ENCODE measurements at regions not wholly inside any gene's neighbourhood (a gene's known extent, or its start where the extent isn't known, plus 50 kb on each side); places are given as distances from the start of the nearest gene placed in this dataset.
"Not testable (repeated sequence)": the region's sequence is repeated elsewhere in the genome, so short reads cannot be mapped to it uniquely, and the experiment has no call there.

DNA sequence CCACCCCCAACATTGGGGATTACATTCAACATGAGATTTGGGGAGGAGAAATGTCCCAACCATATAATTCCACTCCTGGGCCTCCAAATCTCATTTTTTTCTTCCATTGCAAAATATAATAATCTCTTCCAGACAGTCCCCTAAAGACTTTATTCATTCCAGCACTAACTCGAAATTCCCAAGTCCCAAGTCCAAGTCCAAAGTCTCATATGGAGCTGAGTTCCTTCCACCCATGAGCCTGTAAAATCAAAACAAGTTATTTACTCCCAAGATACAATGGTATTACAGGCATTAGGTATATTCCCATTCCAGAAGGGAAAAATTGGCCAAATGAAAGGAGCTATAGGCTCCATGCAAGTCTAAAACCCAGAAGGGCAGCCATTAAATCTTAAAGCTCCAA, 56.7 kb downstream of the P2RY1 start:
- Mint-ChIP-seq H3K27me3 (peaks cover 2% of the 10 kb centered on the region), H3K4me1 (no peaks in the 10 kb centered on the region), H3K27ac (no peak overlapping the region), H3K9me3 (no peaks in the 10 kb centered on the region), H3K36me3 (no peaks in the 10 kb centered on the region), H3K4me3 (no peak overlapping the region)
- DNase-seq = no peak
- ATAC-seq (ENCODE audit: low read depth) = no peak
- POLR2A ChIA-PET = no interaction called here

DNA sequence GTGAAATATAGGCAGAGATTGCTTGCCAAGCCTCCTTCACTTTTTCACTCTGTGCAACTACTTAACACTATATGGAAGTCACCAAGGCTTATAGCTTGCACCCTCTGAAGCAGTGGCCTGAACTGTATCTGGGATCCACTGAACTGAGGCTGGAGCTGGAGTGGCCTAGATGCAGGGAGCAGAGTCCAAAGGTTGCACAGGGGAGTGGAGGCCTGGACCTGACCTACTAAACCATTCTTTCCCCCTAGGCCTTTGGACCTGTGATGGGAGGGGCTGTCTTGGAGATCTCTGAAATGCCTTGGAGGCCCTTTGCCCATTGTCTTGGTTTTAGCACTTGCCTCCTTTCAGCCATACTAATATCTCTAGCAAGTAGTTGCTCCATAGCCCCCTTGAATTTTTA, 57.5 kb downstream of the P2RY1 start:
- H3K9me3 Mint-ChIP-seq = no peaks in the 10 kb centered on the region
- H3K4me3 Mint-ChIP-seq = no peak overlapping the region
- no peak for DNase-seq
- H3K27ac Mint-ChIP-seq = no peak overlapping the region
- POLR2A ChIA-PET = no interaction called here
- ATAC-seq (ENCODE audit: low read depth) = no peak
- H3K36me3 Mint-ChIP-seq = no peaks in the 10 kb centered on the region
- no peaks in the 10 kb centered on the region for H3K4me1 Mint-ChIP-seq
- H3K27me3 Mint-ChIP-seq = peaks cover 2% of the 10 kb centered on the region

GRCh38 chr3:152893647-152894046, 58.7 kb downstream of the P2RY1 start:
- POLR2A ChIA-PET = no interaction called here
- ATAC-seq (ENCODE audit: low read depth) = no peak

DNA sequence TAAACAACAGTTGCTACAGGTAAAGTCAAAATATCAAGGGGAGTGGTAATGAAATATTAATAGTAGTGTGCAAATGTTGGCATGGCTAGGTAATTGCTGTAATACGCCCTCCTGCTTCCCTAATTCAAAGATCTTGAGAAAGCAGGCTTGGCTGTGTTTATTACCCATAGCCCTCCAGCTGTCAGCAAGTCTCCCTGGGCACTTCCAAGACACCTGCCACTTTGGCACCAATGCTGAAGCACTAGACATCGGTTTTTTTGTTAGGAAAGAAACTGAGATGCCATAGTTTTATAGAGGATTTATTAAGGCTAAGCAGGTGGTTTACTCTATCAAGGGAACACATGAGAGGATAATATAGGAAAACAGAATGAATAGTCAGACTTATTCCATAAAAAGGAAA, 64.4 kb downstream of the P2RY1 start:
- Mint-ChIP-seq H3K9me3 (no peaks in the 10 kb centered on the region), H3K4me3 (no peak overlapping the region), H3K4me1 (no peaks in the 10 kb centered on the region), H3K27me3 (no peaks in the 10 kb centered on the region), H3K27ac (no peak overlapping the region), H3K36me3 (no peaks in the 10 kb centered on the region)
- no peak for DNase-seq
- no peak for ATAC-seq (ENCODE audit: low read depth)
- POLR2A ChIA-PET = no interaction called here

More at GRCh38 chr3:152893647-152894046, 58.7 kb downstream of the P2RY1 start:
- Mint-ChIP-seq H3K4me3 (no peak overlapping the region), H3K9me3 (no peaks in the 10 kb centered on the region), H3K27ac (no peak overlapping the region), H3K4me1 (no peaks in the 10 kb centered on the region), H3K36me3 (no peaks in the 10 kb centered on the region), H3K27me3 (peaks cover 2% of the 10 kb centered on the region)
- DNase-seq = no peak

DNA sequence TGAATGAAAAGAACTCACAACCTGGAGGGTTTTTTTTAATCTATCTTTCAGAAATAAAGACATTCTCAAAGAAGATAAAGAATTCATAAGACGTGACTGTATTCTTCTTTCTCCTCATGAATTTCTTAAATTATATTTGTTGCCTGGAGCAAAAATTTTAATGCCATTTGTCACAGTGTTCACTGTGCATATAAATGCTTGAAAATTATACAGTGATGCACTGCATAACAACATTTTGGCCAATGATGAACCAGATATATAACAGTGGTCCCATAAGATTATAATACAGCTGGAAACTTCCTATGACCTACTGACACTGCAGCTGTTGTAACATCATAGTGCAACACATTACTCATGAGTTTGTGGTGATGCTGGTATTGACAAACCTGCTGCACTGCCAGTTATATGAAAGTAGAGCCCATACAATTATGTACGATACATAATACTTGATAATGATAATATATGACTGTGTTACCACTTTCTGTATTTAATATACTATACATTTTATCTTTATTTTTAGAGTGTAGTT, 67.3 kb downstream of the P2RY1 start:
- no peak overlapping the region for H3K27ac Mint-ChIP-seq
- ATAC-seq (ENCODE audit: low read depth) = no peak
- H3K4me1 Mint-ChIP-seq = no peaks in the 10 kb centered on the region

DNA sequence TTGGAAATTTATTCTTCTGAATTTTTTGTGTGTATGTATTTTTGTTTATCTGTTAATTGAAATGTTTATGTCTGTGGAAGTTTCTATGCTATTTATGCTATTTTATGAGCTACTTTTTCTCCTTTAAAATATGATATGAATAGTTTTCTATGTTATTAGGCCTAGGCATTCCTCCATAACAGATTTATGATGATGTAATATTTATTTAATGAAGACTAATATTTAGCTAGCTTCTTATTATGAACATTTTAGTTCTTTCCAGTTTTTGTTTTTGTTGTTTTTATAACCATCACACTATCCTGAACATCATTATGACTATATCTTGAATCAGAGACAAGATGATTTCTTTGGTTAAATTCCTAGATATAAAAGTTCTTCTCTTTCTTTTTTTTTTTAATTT, 70.7 kb downstream of the P2RY1 start:
- Mint-ChIP-seq H3K9me3 (no peaks in the 10 kb centered on the region), H3K36me3 (no peaks in the 10 kb centered on the region), H3K27me3 (no peaks in the 10 kb centered on the region), H3K4me1 (no peaks in the 10 kb centered on the region), H3K4me3 (no peak overlapping the region), H3K27ac (no peak overlapping the region)
- no peak for DNase-seq
- POLR2A ChIA-PET = no interaction called here
- no peak for ATAC-seq (ENCODE audit: low read depth)

More for the DNA sequence above, 67.3 kb downstream of the P2RY1 start:
- POLR2A ChIA-PET = no interaction called here
- DNase-seq = no peak
- Mint-ChIP-seq H3K27me3 (no peaks in the 10 kb centered on the region), H3K9me3 (no peaks in the 10 kb centered on the region), H3K36me3 (no peaks in the 10 kb centered on the region), H3K4me3 (no peak overlapping the region)

GRCh38 chr3:152909180-152909883, 74.4 kb downstream of the P2RY1 start:
- ATAC-seq (ENCODE audit: low read depth) (no peak), DNase-seq (no peak)
- H3K9me3 Mint-ChIP-seq = no peaks in the 10 kb centered on the region
- POLR2A ChIA-PET = no interaction called here
- H3K4me1 Mint-ChIP-seq = no peaks in the 10 kb centered on the region
- no peak overlapping the region for H3K27ac Mint-ChIP-seq
- no peaks in the 10 kb centered on the region for H3K36me3 Mint-ChIP-seq
- no peak overlapping the region for H3K4me3 Mint-ChIP-seq
- H3K27me3 Mint-ChIP-seq = peaks cover 2% of the 10 kb centered on the region

DNA sequence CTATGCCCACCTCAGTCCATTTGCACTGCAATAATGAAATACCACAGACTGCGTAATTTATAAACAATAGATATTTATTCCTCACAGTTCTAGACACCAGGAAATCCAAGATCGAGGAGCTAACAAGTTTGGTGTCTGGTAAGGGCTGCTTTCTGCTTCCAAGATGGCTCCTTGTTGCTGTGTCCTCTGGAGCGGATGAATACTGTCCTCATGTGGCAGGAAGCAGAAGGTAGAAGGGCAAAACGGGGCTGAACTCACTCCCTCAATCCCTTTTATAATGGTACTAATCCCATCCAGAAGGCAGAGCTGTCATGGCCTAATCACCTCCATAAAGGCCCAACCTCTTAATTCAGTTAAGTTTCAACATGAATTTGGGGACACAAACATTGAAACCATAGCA, 75.3 kb downstream of the P2RY1 start:
- Mint-ChIP-seq H3K27me3 (peaks cover 2% of the 10 kb centered on the region), H3K9me3 (no peaks in the 10 kb centered on the region)
- POLR2A ChIA-PET = no interaction called here

GRCh38 chr3:152910966-152911365, 76.0 kb downstream of the P2RY1 start:
- H3K4me1 Mint-ChIP-seq = no peaks in the 10 kb centered on the region
- no peak overlapping the region for H3K4me3 Mint-ChIP-seq
- DNase-seq = no peak
- ATAC-seq (ENCODE audit: low read depth) = no peak
- no peaks in the 10 kb centered on the region for H3K9me3 Mint-ChIP-seq
- H3K27ac Mint-ChIP-seq = no peak overlapping the region
- H3K36me3 Mint-ChIP-seq = no peaks in the 10 kb centered on the region
- POLR2A ChIA-PET = no interaction called here
- peaks cover 2% of the 10 kb centered on the region for H3K27me3 Mint-ChIP-seq

More for the DNA sequence above, 75.3 kb downstream of the P2RY1 start:
- ATAC-seq (ENCODE audit: low read depth) = no peak
- H3K4me1 Mint-ChIP-seq = no peaks in the 10 kb centered on the region
- H3K27ac Mint-ChIP-seq = no peak overlapping the region
- H3K36me3 Mint-ChIP-seq = no peaks in the 10 kb centered on the region
- no peak overlapping the region for H3K4me3 Mint-ChIP-seq
- DNase-seq = no peak

GRCh38 chr3:152914743-152915142, 79.8 kb downstream of the P2RY1 start:
- H3K4me1 Mint-ChIP-seq; H3K27ac Mint-ChIP-seq; H3K27me3 Mint-ChIP-seq; H3K9me3 Mint-ChIP-seq; H3K36me3 Mint-ChIP-seq; H3K4me3 Mint-ChIP-seq; DNase-seq; POLR2A ChIA-PET; ATAC-seq (ENCODE audit: low read depth): not testable (repeated sequence)

- POLR2A ChIA-PET = no interaction called here
Measured at GRCh38 chr3:152915695-152916094, 80.8 kb downstream of the P2RY1 start.

GRCh38 chr3:152916753-152917279, 81.9 kb downstream of the P2RY1 start:
- Mint-ChIP-seq H3K27ac (no peak overlapping the region), H3K4me1 (no peaks in the 10 kb centered on the region), H3K27me3 (peaks cover 2% of the 10 kb centered on the region), H3K4me3 (no peak overlapping the region), H3K9me3 (no peaks in the 10 kb centered on the region), H3K36me3 (no peaks in the 10 kb centered on the region)
- DNase-seq (no peak), ATAC-seq (ENCODE audit: low read depth) (no peak)
- POLR2A ChIA-PET = no interaction called here

More at GRCh38 chr3:152915695-152916094, 80.8 kb downstream of the P2RY1 start:
- no peaks in the 10 kb centered on the region for H3K4me1 Mint-ChIP-seq
- H3K9me3 Mint-ChIP-seq = no peaks in the 10 kb centered on the region
- no peak overlapping the region for H3K27ac Mint-ChIP-seq
- no peak overlapping the region for H3K4me3 Mint-ChIP-seq
- no peak for ATAC-seq (ENCODE audit: low read depth)
- no peaks in the 10 kb centered on the region for H3K36me3 Mint-ChIP-seq
- DNase-seq = no peak
- peaks cover 2% of the 10 kb centered on the region for H3K27me3 Mint-ChIP-seq

DNA sequence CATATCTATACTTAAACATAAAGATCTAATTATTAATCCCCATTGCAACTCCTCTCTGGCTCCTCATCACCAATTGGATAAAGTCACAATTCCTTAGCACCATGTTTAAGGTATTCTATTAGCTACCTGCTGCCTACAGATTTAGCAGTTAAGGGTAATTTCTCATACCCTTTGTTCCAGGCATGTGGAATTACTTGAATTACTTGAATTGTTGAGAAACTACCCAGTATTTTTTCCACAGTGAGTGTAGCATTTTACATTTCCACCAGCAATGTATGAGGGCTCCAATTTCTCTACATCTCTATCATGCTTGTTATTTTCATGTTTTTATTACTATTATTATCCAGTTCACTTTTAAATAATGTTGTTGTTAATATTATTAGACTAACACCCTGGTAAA, 86.4 kb downstream of the P2RY1 start:
- Mint-ChIP-seq H3K36me3 (no peaks in the 10 kb centered on the region), H3K27me3 (peaks cover 3% of the 10 kb centered on the region), H3K4me1 (no peaks in the 10 kb centered on the region), H3K27ac (no peak overlapping the region), H3K9me3 (no peaks in the 10 kb centered on the region), H3K4me3 (no peak overlapping the region)
- POLR2A ChIA-PET = no interaction called here
- ATAC-seq (ENCODE audit: low read depth) (no peak), DNase-seq (no peak)

GRCh38 chr3:152922554-152922953, 87.6 kb downstream of the P2RY1 start:
- DNase-seq (no peak), ATAC-seq (ENCODE audit: low read depth) (no peak)
- Mint-ChIP-seq H3K27ac (no peak overlapping the region), H3K4me1 (no peaks in the 10 kb centered on the region), H3K36me3 (no peaks in the 10 kb centered on the region), H3K4me3 (no peak overlapping the region), H3K9me3 (no peaks in the 10 kb centered on the region), H3K27me3 (peaks cover 3% of the 10 kb centered on the region)
- POLR2A ChIA-PET = no interaction called here

Data from activated naive CD8-positive, alpha-beta T cell treated with anti-CD3 and anti-CD28 coated beads, Interleukin-2, amount 10 ng/mL, durations not matched to agents 7 days and 5 days (primary cell).